ENCODE measurements at regions not wholly inside any gene's neighbourhood (a gene's known extent, or its start where the extent isn't known, plus 50 kb on each side); places are given as distances from the start of the nearest gene placed in this dataset.

- TF ChIP-seq, protein P1, sequence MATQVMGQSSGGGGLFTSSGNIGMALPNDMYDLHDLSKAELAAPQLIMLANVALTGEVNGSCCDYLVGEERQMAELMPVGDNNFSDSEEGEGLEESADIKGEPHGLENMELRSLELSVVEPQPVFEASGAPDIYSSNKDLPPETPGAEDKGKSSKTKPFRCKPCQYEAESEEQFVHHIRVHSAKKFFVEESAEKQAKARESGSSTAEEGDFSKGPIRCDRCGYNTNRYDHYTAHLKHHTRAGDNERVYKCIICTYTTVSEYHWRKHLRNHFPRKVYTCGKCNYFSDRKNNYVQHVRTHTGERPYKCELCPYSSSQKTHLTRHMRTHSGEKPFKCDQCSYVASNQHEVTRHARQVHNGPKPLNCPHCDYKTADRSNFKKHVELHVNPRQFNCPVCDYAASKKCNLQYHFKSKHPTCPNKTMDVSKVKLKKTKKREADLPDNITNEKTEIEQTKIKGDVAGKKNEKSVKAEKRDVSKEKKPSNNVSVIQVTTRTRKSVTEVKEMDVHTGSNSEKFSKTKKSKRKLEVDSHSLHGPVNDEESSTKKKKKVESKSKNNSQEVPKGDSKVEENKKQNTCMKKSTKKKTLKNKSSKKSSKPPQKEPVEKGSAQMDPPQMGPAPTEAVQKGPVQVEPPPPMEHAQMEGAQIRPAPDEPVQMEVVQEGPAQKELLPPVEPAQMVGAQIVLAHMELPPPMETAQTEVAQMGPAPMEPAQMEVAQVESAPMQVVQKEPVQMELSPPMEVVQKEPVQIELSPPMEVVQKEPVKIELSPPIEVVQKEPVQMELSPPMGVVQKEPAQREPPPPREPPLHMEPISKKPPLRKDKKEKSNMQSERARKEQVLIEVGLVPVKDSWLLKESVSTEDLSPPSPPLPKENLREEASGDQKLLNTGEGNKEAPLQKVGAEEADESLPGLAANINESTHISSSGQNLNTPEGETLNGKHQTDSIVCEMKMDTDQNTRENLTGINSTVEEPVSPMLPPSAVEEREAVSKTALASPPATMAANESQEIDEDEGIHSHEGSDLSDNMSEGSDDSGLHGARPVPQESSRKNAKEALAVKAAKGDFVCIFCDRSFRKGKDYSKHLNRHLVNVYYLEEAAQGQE (IDR thresholded peaks at IDR 0.05; ENCODE audit: unreplicated experiment) = no peak
- TF ChIP-seq ZNF331 (CRISPR knock-in tag; IDR thresholded peaks at IDR 0.05; ENCODE audit: low read depth) (no peak), CREB1 (CRISPR knock-in tag; IDR thresholded peaks at IDR 0.05; ENCODE audit: low read depth) (no peak)
Measured at GRCh38 chr1:208683141-208683540, 439.0 kb upstream of the PLXNA2 start (continued).

GRCh38 chr1:208684192-208684591 is 440.0 kb upstream of the PLXNA2 start:
- H3K79me2 ChIP-seq (replicated peaks; ENCODE audit: insufficient read depth) = no peaks in the 10 kb centered on the region
- H3K4me1 ChIP-seq (ENCODE audit: insufficient read depth) = no peaks in the 10 kb centered on the region
- H3K36me3 ChIP-seq (ENCODE audit: insufficient read depth) = no peaks in the 10 kb centered on the region
- no peak overlapping the region for H3K4me3 ChIP-seq
- H3K9me2 ChIP-seq (ENCODE audit: insufficient read depth) = peaks cover 5% of the 10 kb centered on the region; the same call in 1 of the 2 replicates
- ATAC-seq (no peak), DNase-seq (ENCODE audit: low spot score) (no peak)
- no peaks in the 10 kb centered on the region for H3K4me1 Mint-ChIP-seq
- no peaks in the 10 kb centered on the region for H4K20me1 ChIP-seq (replicated peaks; ENCODE audit: insufficient read depth)
- no peaks in the 10 kb centered on the region for H3K27me3 ChIP-seq (ENCODE audit: insufficient read depth)
- no peaks in the 10 kb centered on the region for H3F3A ChIP-seq (replicated peaks; ENCODE audit: low read depth)
- no peaks in the 10 kb centered on the region for H3K9me3 Mint-ChIP-seq
- H2AFZ ChIP-seq = no peak overlapping the region
- no peak overlapping the region for H3K27ac ChIP-seq (ENCODE audit: low read depth)
- no peak overlapping the region for H3K4me2 ChIP-seq
- no peak overlapping the region for H3K4me3 Mint-ChIP-seq
- no peak overlapping the region for H3K27ac Mint-ChIP-seq
- H3K27me3 Mint-ChIP-seq (ENCODE audit: insufficient read depth, low read depth, poor library complexity) = no peaks in the 10 kb centered on the region
- no peaks in the 10 kb centered on the region for H3K36me3 Mint-ChIP-seq (ENCODE audit: low read depth)
- TF ChIP-seq ETS1 (IDR thresholded peaks at IDR 0.05) (no peak), EZH2 (IDR thresholded peaks at IDR 0.05; ENCODE audit: low read depth, unreplicated experiment) (no peak), STAT1 (IDR thresholded peaks at IDR 0.05; ENCODE audit: unreplicated experiment) (no peak), EZH2phosphoT487 (IDR thresholded peaks at IDR 0.05; ENCODE audit: unreplicated experiment) (no peak), NANOG (IDR thresholded peaks at IDR 0.05; ENCODE audit: borderline replicate concordance) (no peak), JUNB (IDR thresholded peaks at IDR 0.05; ENCODE audit: unreplicated experiment) (no peak), ZNF331 (CRISPR knock-in tag; IDR thresholded peaks at IDR 0.05; ENCODE audit: low read depth) (no peak), CTCF (conservative IDR thresholded peaks at IDR 0.05; ENCODE audit: low read depth in 2 of 2) (no peak), ZNF114 (CRISPR knock-in tag; IDR thresholded peaks at IDR 0.05) (no peak), ZNF462 (CRISPR knock-in tag; IDR thresholded peaks at IDR 0.05) (no peak)

Data from GM23338 (cell line).